Endothelial cell (in vitro differentiated cells): ENCODE measurements at regions not wholly inside any gene's neighbourhood (a gene's known extent, or its start where the extent isn't known, plus 50 kb on each side); places are given as distances from the start of the nearest gene placed in this dataset.

Source experiments
- DNase-seq: peaks from one replicate; pipeline ENCODE4 v3.0.0; 2021; ENCODE audit warnings: low spot score
- H3K27ac Mint-ChIP-seq: one replicate; pipeline ENCODE4 v1.8.0; 2021; ENCODE audit warnings: mixed read lengths, inconsistent platforms; ENCODE audit not compliant: unreplicated experiment
- H3K27me3 Mint-ChIP-seq: one replicate; pipeline ENCODE4 v1.8.0; 2021; ENCODE audit warnings: mild to moderate bottlenecking, moderate library complexity, mixed read lengths, inconsistent platforms; ENCODE audit not compliant: unreplicated experiment
- H3K36me3 Mint-ChIP-seq: one replicate; pipeline ENCODE4 v1.8.0; 2021; ENCODE audit warnings: mild to moderate bottlenecking, low read depth, mixed read lengths, inconsistent platforms; ENCODE audit not compliant: unreplicated experiment
- H3K4me1 Mint-ChIP-seq: one replicate; pipeline ENCODE4 v1.8.0; 2021; ENCODE audit warnings: mild to moderate bottlenecking, mixed read lengths, inconsistent platforms; ENCODE audit not compliant: unreplicated experiment
- H3K4me3 Mint-ChIP-seq: one replicate; pipeline ENCODE4 v1.8.0; 2021; ENCODE audit warnings: mild to moderate bottlenecking, mixed read lengths, inconsistent platforms; ENCODE audit not compliant: unreplicated experiment
- H3K9me3 Mint-ChIP-seq: one replicate; pipeline ENCODE4 v1.8.0; 2021; ENCODE audit warnings: mixed read lengths, inconsistent platforms; ENCODE audit not compliant: unreplicated experiment
- TF ChIP-seq, protein P1 (sequence below): fragments of 200-600 bp; sonication (generic); IDR thresholded peaks from one replicate; pipeline ENCODE4 v1.5.0; 2021; ENCODE audit warnings: antibody characterized with exemption; ENCODE audit not compliant: unreplicated experiment

DNA sequence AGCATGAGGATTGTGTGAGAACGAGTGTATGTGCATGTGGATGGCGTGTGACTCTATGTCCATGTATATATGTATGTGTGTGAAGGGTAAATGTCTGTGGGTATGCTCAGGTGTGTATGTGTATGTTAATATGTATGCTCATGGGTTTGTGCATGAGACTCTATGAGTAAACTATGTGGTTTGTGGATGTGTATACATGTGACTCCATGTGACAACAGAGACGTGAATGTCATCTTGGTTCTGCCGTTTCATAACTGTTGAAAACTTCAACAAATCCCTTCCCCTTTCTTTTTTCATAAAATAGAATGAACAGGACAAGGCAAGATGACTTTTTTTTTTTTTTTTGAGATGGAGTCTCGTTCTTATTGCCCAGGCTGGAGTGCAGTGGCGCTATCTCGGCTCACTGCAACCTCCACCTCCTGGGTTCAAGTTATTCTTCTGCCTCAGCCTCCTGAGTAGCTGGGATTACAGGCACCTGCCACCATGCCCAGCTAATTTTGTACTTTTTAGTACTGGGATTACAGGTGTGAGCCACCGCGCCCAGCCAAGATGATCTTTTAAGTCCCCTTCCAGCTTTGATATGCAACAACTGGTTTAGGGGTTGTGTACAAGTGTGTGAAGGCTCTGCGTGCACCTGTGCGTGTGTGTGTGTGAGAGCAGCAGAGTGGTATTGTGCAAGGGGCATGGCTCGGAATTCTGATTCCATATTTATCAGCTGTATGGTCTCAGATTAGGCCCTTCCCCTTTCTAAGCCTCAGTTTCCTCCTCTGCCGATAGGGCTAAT is 106.3 kb downstream of the EBNA1BP2 start:
- TF ChIP-seq, protein P1, sequence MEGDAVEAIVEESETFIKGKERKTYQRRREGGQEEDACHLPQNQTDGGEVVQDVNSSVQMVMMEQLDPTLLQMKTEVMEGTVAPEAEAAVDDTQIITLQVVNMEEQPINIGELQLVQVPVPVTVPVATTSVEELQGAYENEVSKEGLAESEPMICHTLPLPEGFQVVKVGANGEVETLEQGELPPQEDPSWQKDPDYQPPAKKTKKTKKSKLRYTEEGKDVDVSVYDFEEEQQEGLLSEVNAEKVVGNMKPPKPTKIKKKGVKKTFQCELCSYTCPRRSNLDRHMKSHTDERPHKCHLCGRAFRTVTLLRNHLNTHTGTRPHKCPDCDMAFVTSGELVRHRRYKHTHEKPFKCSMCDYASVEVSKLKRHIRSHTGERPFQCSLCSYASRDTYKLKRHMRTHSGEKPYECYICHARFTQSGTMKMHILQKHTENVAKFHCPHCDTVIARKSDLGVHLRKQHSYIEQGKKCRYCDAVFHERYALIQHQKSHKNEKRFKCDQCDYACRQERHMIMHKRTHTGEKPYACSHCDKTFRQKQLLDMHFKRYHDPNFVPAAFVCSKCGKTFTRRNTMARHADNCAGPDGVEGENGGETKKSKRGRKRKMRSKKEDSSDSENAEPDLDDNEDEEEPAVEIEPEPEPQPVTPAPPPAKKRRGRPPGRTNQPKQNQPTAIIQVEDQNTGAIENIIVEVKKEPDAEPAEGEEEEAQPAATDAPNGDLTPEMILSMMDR = no peak
- no peaks in the 10 kb centered on the region for H3K36me3 Mint-ChIP-seq
- H3K9me3 Mint-ChIP-seq = no peaks in the 10 kb centered on the region
- DNase-seq = no peak
- H3K27me3 Mint-ChIP-seq = peaks cover 17% of the 10 kb centered on the region
- H3K4me1 Mint-ChIP-seq = peaks cover 28% of the 10 kb centered on the region
- no peak overlapping the region for H3K27ac Mint-ChIP-seq
- H3K4me3 Mint-ChIP-seq = no peak overlapping the region

DNA sequence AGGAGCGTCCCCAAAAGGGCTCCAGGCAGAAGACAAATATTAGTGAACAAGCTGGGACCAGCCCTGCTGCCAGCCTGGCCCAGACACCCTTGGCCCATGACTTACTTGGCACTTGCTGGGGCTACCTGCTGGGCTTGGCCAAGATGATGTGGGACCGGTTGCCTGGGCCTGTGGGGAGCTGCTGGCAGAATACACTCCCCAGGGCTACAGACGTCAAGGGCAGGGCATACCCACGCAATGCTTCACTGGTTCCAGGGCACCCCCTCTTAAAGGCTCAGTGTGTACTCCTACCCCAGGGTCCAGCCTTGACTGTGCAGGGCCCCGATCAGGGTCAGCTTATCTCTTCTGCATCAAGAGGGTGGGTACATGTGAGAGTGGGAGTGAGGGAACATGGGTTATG is 106.5 kb upstream of the SLC2A1 start:
- TF ChIP-seq, protein P1 = no peak
- no peak overlapping the region for H3K27ac Mint-ChIP-seq
- H3K4me3 Mint-ChIP-seq = no peak overlapping the region
- peaks cover 17% of the 10 kb centered on the region for H3K27me3 Mint-ChIP-seq
- DNase-seq = no peak
- H3K9me3 Mint-ChIP-seq = no peaks in the 10 kb centered on the region
- H3K4me1 Mint-ChIP-seq = peaks cover 28% of the 10 kb centered on the region
- H3K36me3 Mint-ChIP-seq = no peaks in the 10 kb centered on the region

DNA sequence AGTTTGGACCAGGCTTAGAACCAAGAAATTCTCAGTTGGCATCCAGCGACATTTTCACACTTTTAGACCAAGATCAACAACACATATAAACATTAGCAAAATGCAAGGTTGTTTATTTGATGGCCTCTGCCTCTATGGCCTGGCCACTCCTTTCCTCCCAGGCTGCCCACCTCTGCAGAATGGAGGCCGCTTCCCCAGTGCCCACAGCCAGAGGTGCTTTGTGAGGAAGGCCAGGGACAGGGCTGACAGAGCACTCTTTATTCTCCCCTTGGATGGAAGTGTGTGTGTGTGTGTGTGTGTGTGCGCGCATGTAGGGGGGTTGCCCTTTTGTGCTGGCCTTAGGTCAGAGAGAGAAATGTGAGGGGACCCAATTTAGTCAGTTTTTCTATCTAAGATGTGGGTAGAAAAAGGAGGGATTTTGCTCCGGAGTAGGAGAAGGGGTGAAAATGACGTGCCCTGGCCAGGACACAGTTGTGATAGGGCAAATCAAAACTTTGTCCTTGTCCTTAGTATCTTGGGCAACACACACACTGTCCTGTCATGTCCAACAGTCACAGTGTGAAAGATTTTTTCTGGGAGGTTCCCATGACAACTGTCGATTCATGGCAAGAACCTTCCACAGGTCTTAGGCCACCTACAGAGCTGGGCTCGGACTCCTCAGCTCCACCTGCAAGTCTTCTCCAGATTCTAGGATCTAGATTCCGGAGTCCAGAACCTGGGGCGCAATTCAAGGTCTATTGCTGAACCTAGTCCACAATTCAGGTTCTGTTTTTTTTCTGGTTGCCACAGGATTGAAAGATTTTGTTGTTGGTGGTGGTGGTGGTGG is 104.9 kb upstream of the SLC2A1 start:
- TF ChIP-seq, protein P1 = no peak
- H3K36me3 Mint-ChIP-seq = no peaks in the 10 kb centered on the region
- H3K27ac Mint-ChIP-seq = no peak overlapping the region
- H3K4me3 Mint-ChIP-seq = no peak overlapping the region
- DNase-seq = no peak
- peaks cover 19% of the 10 kb centered on the region for H3K27me3 Mint-ChIP-seq
- H3K4me1 Mint-ChIP-seq = peaks cover 39% of the 10 kb centered on the region
- no peaks in the 10 kb centered on the region for H3K9me3 Mint-ChIP-seq

DNA sequence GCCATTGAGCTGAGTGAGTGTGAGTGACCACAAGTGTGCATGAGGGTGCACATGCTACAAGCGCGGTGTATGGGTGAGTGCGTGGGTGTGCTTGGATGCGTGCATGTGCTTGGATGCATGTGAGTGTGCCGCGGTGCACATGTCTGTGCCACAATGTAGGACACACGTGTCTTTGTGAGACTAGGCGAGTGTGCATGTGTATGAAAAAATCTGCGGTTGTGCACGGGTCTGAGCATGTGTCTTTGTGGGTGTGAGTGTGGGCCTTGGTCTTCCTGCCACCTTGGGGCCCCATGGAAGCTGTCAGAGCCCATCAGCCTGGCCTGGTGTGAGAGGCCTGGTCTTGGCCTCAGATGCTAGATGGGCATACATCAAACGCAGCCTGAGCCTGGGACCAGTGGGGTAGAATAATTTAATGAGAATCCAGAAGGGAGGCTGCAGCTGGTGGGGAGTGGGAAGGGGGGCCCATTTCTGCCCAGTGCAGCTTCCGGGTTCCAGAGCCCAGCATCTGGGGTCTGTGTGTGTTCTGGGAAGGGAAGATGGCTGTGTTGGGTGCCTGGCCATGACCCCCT is 103.9 kb upstream of the SLC2A1 start:
- no peak overlapping the region for H3K27ac Mint-ChIP-seq
- peaks cover 22% of the 10 kb centered on the region for H3K27me3 Mint-ChIP-seq

More for the DNA sequence above, 103.9 kb upstream of the SLC2A1 start:
- H3K4me3 Mint-ChIP-seq = no peak overlapping the region
- no peak for DNase-seq
- TF ChIP-seq, protein P1 = no peak
- peaks cover 49% of the 10 kb centered on the region for H3K4me1 Mint-ChIP-seq
- no peaks in the 10 kb centered on the region for H3K9me3 Mint-ChIP-seq
- peaks cover 4% of the 10 kb centered on the region for H3K36me3 Mint-ChIP-seq
